ENCODE measurements at regions not wholly inside any gene's neighbourhood (a gene's known extent, or its start where the extent isn't known, plus 50 kb on each side); places are given as distances from the start of the nearest gene placed in this dataset.

GRCh38 chr7:52695973-52696595, 339.3 kb upstream of the POM121L12 start:
- Histone ChIP-seq H3K27ac (no peak overlapping the region), H3K4me3 (replicated peaks in 1 of 3) (no peak overlapping the region), H3K4me1 (no peaks in the 10 kb centered on the region), H3K36me3 (no peaks in the 10 kb centered on the region), H3K9me3 (no peaks in the 10 kb centered on the region), H3K27me3 (no peaks in the 10 kb centered on the region)
- WGBS, 2 donors: 27 to 40% methylated on average over 5 of the region's 5 CpGs
- TF ChIP-seq CTCF (IDR thresholded peaks at IDR 0.05): no peak
- no peak for TF ChIP-seq POLR2A (IDR thresholded peaks at IDR 0.05)
- intact Hi-C loops (cut with DNase I): no loop called here
- DNase-seq: no peak

DNA sequence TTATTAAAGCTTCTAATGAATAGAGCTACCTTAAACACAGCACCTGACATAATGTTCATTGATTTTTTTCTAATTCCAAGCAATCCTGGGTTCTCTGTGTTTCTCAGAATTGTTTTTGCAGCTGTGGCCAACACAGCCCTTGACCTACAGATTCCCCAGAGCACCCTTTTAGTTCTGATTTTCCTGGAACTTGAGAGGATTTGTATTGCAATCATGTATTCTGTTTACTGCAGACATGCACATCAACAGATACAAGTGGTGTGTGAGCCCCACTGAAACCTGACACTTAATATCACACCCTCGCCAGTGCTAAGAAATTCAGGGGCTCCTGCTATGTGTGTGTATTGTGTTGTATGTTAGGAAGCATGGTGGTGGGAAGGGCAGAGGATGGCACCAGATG, 344.2 kb upstream of the POM121L12 start:
- 65 to 92% methylated on average over 1 of the region's 1 CpG for WGBS, 2 donors
- no peaks in the 10 kb centered on the region for H3K4me1 ChIP-seq
- no peak overlapping the region for H3K4me3 ChIP-seq (replicated peaks in 1 of 3)
- no peak for DNase-seq
- no peaks in the 10 kb centered on the region for H3K27me3 ChIP-seq
- intact Hi-C loops (cut with DNase I): no loop called here
- no peaks in the 10 kb centered on the region for H3K36me3 ChIP-seq
- H3K27ac ChIP-seq: no peak overlapping the region
- no peaks in the 10 kb centered on the region for H3K9me3 ChIP-seq
- TF ChIP-seq CTCF (IDR thresholded peaks at IDR 0.05) (no peak), POLR2A (IDR thresholded peaks at IDR 0.05) (no peak)

GRCh38 chr7:52689912-52690311, 345.5 kb upstream of the POM121L12 start:
- H3K4me3 ChIP-seq (replicated peaks in 1 of 3): no peak overlapping the region
- H3K36me3 ChIP-seq: no peaks in the 10 kb centered on the region
- WGBS, 2 donors: 90 to 91% methylated on average over 2 of the region's 2 CpGs
- DNase-seq: no peak
- intact Hi-C loops (cut with DNase I): no loop called here
- no peak for TF ChIP-seq POLR2A (IDR thresholded peaks at IDR 0.05)
- TF ChIP-seq CTCF (IDR thresholded peaks at IDR 0.05): no peak
- H3K27ac ChIP-seq: no peak overlapping the region
- no peaks in the 10 kb centered on the region for H3K9me3 ChIP-seq
- H3K4me1 ChIP-seq: no peaks in the 10 kb centered on the region
- H3K27me3 ChIP-seq: no peaks in the 10 kb centered on the region

- H3K36me3 ChIP-seq: no peaks in the 10 kb centered on the region
These were observed 350.1 kb upstream of the POM121L12 start for GRCh38 chr7:52685333-52685732.

GRCh38 chr7:52684388-52684787, 351.0 kb upstream of the POM121L12 start:
- intact Hi-C loops (cut with DNase I): no loop called here
- no peaks in the 10 kb centered on the region for H3K9me3 ChIP-seq

More at GRCh38 chr7:52685333-52685732, 350.1 kb upstream of the POM121L12 start:
- Histone ChIP-seq H3K27me3 (no peaks in the 10 kb centered on the region), H3K4me1 (no peaks in the 10 kb centered on the region), H3K4me3 (replicated peaks in 1 of 3) (no peak overlapping the region), H3K27ac (no peak overlapping the region), H3K9me3 (no peaks in the 10 kb centered on the region)
- no peak for TF ChIP-seq CTCF (IDR thresholded peaks at IDR 0.05)
- TF ChIP-seq POLR2A (IDR thresholded peaks at IDR 0.05): no peak
- intact Hi-C loops (cut with DNase I): no loop called here
- 65 to 66% methylated on average over 3 of the region's 3 CpGs for WGBS, 2 donors
- no peak for DNase-seq

More at GRCh38 chr7:52684388-52684787, 351.0 kb upstream of the POM121L12 start:
- H3K27me3 ChIP-seq: no peaks in the 10 kb centered on the region
- DNase-seq: no peak
- TF ChIP-seq POLR2A (IDR thresholded peaks at IDR 0.05): no peak
- TF ChIP-seq CTCF (IDR thresholded peaks at IDR 0.05): no peak
- 84 to 95% methylated on average over 2 of the region's 2 CpGs for WGBS, 2 donors
- H3K4me3 ChIP-seq (replicated peaks in 1 of 3): no peak overlapping the region
- no peaks in the 10 kb centered on the region for H3K36me3 ChIP-seq
- no peak overlapping the region for H3K27ac ChIP-seq
- no peaks in the 10 kb centered on the region for H3K4me1 ChIP-seq

All from thyroid gland (tissue), 4 donors.